H1 (cell line): ENCODE measurements at regions not wholly inside any gene's neighbourhood (a gene's known extent, or its start where the extent isn't known, plus 50 kb on each side); places are given as distances from the start of the nearest gene placed in this dataset.

Experiments used
- CTCF ChIA-PET: fragments of 300-600 bp; sonication (Branson Sonifier 250); formaldehyde crosslinking; loops from one replicate; lab custom pipeline; 2021; ENCODE audit not compliant: partially characterized antibody; lab: Charles Lee
- POLR2A ChIA-PET: fragments of 300-600 bp; sonication (Branson Sonifier 250); formaldehyde crosslinking; loops from one replicate; lab custom pipeline; 2021; ENCODE audit warnings: inconsistent platforms; ENCODE audit not compliant: partially characterized antibody; lab: Charles Lee
- DNase-seq, 2 experiments: peaks; one replicate each; pipeline versions ENCODE4 v3.0.0 to v3.0.0-alpha.2; 2010 to 2022; ENCODE audit warnings: low spot score in 2 of 2, low read depth in 1 of 2, mixed read lengths in 1 of 2
- FAIRE-seq: peaks from 2 replicates; lab custom pipeline; 2011; peaks lifted over from hg19 to GRCh38; lab: Jason Lieb, UNC
- H2AFZ ChIP-seq: 2 replicates; pipeline ENCODE4 v1.8.1; 2012; ENCODE audit warnings: low read length, inconsistent platforms
- H2AK5ac ChIP-seq: 2 replicates; pipeline ENCODE4 v1.6.1; 2013; ENCODE audit warnings: low read depth, low read length
- H2BK120ac ChIP-seq: replicated peaks from 2 replicates; pipeline ENCODE3; 2013; ENCODE audit warnings: low read depth, low read length, inconsistent platforms
- H2BK12ac ChIP-seq: 2 replicates; pipeline ENCODE4 v1.6.1; 2013; ENCODE audit warnings: low read depth, low read length
- H2BK15ac ChIP-seq: 2 replicates; pipeline ENCODE4 v1.6.1; 2013; ENCODE audit warnings: low read length
- H2BK20ac ChIP-seq: 2 replicates; pipeline ENCODE4 v1.6.1; 2013; ENCODE audit warnings: low read length
- H2BK5ac ChIP-seq: 2 replicates; pipeline ENCODE4 v1.6.1; 2013; ENCODE audit warnings: low read depth, low read length
- H3K14ac ChIP-seq: 2 replicates; pipeline ENCODE4 v1.6.1; 2013; ENCODE audit warnings: inconsistent platforms; ENCODE audit not compliant: insufficient read length
- H3K18ac ChIP-seq: 2 replicates; pipeline ENCODE4 v1.6.1; 2013; ENCODE audit warnings: low read length; ENCODE audit errors: extremely low read depth
- H3K23ac ChIP-seq: 2 replicates; pipeline ENCODE4 v1.6.1; 2013; ENCODE audit warnings: inconsistent platforms; ENCODE audit not compliant: insufficient read length
- H3K23me2 ChIP-seq: 2 replicates; pipeline ENCODE4 v1.6.1; 2013; ENCODE audit warnings: low read depth, low read length
- H3K27ac ChIP-seq: 2 replicates; pipeline ENCODE4 v1.6.1; 2011; ENCODE audit warnings: low read depth, low read length, inconsistent platforms
- H3K27me3 ChIP-seq, 4 experiments: replicated peaks in 1 of 4; 1 replicate in 1 of 4; 2 replicates in 3 of 4; pipeline versions ENCODE4 v1.6.1 to v1.8.1; 2011 to 2013; ENCODE audit warnings: low read length in 3 of 4, mild to moderate bottlenecking in 3 of 4, inconsistent platforms in 2 of 4, mixed read lengths in 2 of 4, moderate library complexity in 1 of 4; ENCODE audit not compliant: control insufficient read depth in 3 of 4, insufficient read depth in 3 of 4; ENCODE audit errors: extremely low read depth in 1 of 4
- H3K36me3 ChIP-seq, 4 experiments: 2 replicates each; pipeline versions ENCODE4 v1.6.1 to v1.8.1; 2011 to 2013; ENCODE audit warnings: mild to moderate bottlenecking in 4 of 4, low read length in 3 of 4, moderate library complexity in 2 of 4, control low read depth in 1 of 4, inconsistent platforms in 1 of 4; ENCODE audit not compliant: insufficient read depth in 4 of 4, control insufficient read depth in 2 of 4
- H3K4ac ChIP-seq: replicated peaks from 2 replicates; pipeline ENCODE3; 2013; ENCODE audit warnings: low read length, low read depth, mixed read lengths, inconsistent platforms; ENCODE audit not compliant: insufficient read length
- H3K4me1 ChIP-seq, 4 experiments: replicated peaks in 1 of 4; 1 replicate in 1 of 4; 2 replicates in 3 of 4; pipeline versions ENCODE4 v1.6.1 to v1.8.1; 2011 to 2013; ENCODE audit warnings: low read length in 3 of 4, inconsistent platforms in 2 of 4, mixed read lengths in 1 of 4; ENCODE audit not compliant: insufficient read depth in 4 of 4, control insufficient read depth in 3 of 4
- H3K4me2 ChIP-seq, 2 experiments: 2 replicates each; pipeline versions ENCODE4 v1.6.1 to v1.8.1; 2011 to 2013; ENCODE audit warnings: low read depth in 2 of 2, low read length in 2 of 2, control low read depth in 1 of 2, inconsistent platforms in 1 of 2, mild to moderate bottlenecking in 1 of 2; ENCODE audit not compliant: insufficient read depth in 1 of 2
- H3K4me3 ChIP-seq, 4 experiments: fragments of 200-600, 300-600 bp in 1 of 4; sonication (generic), shearing (Covaris generic), sonication (Bioruptor Twin) in 1 of 4; 2 replicates each; pipeline versions ENCODE4 v1.5.1 to v1.8.1; 2011 to 2016; ENCODE audit warnings: low read length in 4 of 4, low read depth in 3 of 4, control low read depth in 2 of 4, inconsistent platforms in 2 of 4, mild to moderate bottlenecking in 2 of 4, mixed read lengths in 1 of 4, moderate library complexity in 1 of 4; ENCODE audit not compliant: insufficient read depth in 2 of 4; ENCODE audit errors: extremely low read depth in 1 of 4
- H3K56ac ChIP-seq: replicated peaks from 2 replicates; pipeline ENCODE3; 2013; ENCODE audit warnings: low read depth, mild to moderate bottlenecking, mixed read lengths, low read length, inconsistent platforms; ENCODE audit not compliant: insufficient read length
- H3K79me1 ChIP-seq: 2 replicates; pipeline ENCODE4 v1.6.1; 2013; ENCODE audit warnings: low read depth, low read length, control low read depth
- H3K79me2 ChIP-seq, 2 experiments: 2 replicates each; pipeline versions ENCODE4 v1.6.1 to v1.8.1; 2012 to 2013; ENCODE audit warnings: low read length in 2 of 2, mild to moderate bottlenecking in 2 of 2, inconsistent platforms in 1 of 2; ENCODE audit not compliant: insufficient read depth in 2 of 2, control insufficient read depth in 1 of 2
- H3K9ac ChIP-seq, 4 experiments: replicated peaks in 1 of 4; 1 replicate in 1 of 4; 2 replicates in 3 of 4; pipeline versions ENCODE4 v1.6.1 to v1.8.1; 2011 to 2013; ENCODE audit warnings: low read depth in 3 of 4, low read length in 3 of 4, control low read depth in 2 of 4, mild to moderate bottlenecking in 2 of 4, moderate library complexity in 2 of 4, inconsistent platforms in 1 of 4; ENCODE audit errors: extremely low read depth in 1 of 4
- H3K9me3 ChIP-seq, 2 experiments: 2 replicates each; pipeline versions ENCODE4 v1.6.1 to v1.8.1; 2012 to 2013; ENCODE audit warnings: mild to moderate bottlenecking in 2 of 2, moderate library complexity in 2 of 2, control low read depth in 1 of 2, inconsistent platforms in 1 of 2, low read depth in 1 of 2, low read length in 1 of 2, mixed read lengths in 1 of 2; ENCODE audit not compliant: insufficient read depth in 2 of 2
- H4K20me1 ChIP-seq, 2 experiments: replicated peaks in 1 of 2; 2 replicates each; pipeline versions ENCODE3 to v1.8.1; 2011 to 2013; ENCODE audit warnings: inconsistent platforms in 2 of 2, low read length in 2 of 2, mild to moderate bottlenecking in 1 of 2; ENCODE audit not compliant: insufficient read depth in 2 of 2, control insufficient read depth in 1 of 2
- H4K5ac ChIP-seq: 2 replicates; pipeline ENCODE4 v1.6.1; 2013; ENCODE audit warnings: low read length, low read depth, mixed read lengths, inconsistent platforms; ENCODE audit not compliant: insufficient read length
- H4K8ac ChIP-seq: 2 replicates; pipeline ENCODE4 v1.8.0; 2013; ENCODE audit warnings: mild to moderate bottlenecking, moderate library complexity, low read length, inconsistent platforms; ENCODE audit not compliant: insufficient read depth; ENCODE audit errors: extremely low read depth
- H4K91ac ChIP-seq: replicated peaks from 2 replicates; pipeline ENCODE3; 2013; ENCODE audit warnings: low read length, mixed read lengths, inconsistent platforms; ENCODE audit not compliant: insufficient read length
- BACH1 ChIP-seq: IDR thresholded peaks from 2 replicates; pipeline ENCODE4 v1.6.1; 2012; ENCODE audit warnings: low read length, improper control_type of control experiment
- BRCA1 ChIP-seq: IDR thresholded peaks from 2 replicates; pipeline ENCODE4 v1.6.1; 2012; ENCODE audit warnings: low read depth, low read length, improper control_type of control experiment
- CHD2 ChIP-seq: IDR thresholded peaks from 2 replicates; pipeline ENCODE4 v1.6.1; 2012; ENCODE audit warnings: low read length, improper control_type of control experiment
- CTBP2 ChIP-seq: IDR thresholded peaks from 2 replicates; pipeline ENCODE4 v1.7.0; 2011; ENCODE audit warnings: borderline replicate concordance, mild to moderate bottlenecking, moderate library complexity, mixed read lengths, low read length; ENCODE audit not compliant: insufficient read depth, insufficient read length
- KDM1A ChIP-seq: fragments of 200-600, 300-600 bp; sonication (generic); IDR thresholded peaks from 2 replicates; pipeline ENCODE4 v1.7.1; 2016; ENCODE audit warnings: mild to moderate bottlenecking, low read length, borderline replicate concordance
- PHF8 ChIP-seq: fragments of 200-600 bp; sonication (generic); conservative IDR thresholded peaks from 2 replicates; pipeline ENCODE4 v1.7.1; 2012; ENCODE audit warnings: low read depth, mild to moderate bottlenecking, inconsistent platforms, low read length, moderate library complexity
- RAD21 ChIP-seq, 2 experiments: IDR thresholded peaks in 1 of 2; conservative IDR thresholded peaks in 1 of 2; 2 replicates each; pipeline ENCODE4 v1.6.1; 2011; ENCODE audit warnings: low read depth in 2 of 2, low read length in 2 of 2, improper control_type of control experiment in 1 of 2, inconsistent platforms in 1 of 2, mild to moderate bottlenecking in 1 of 2, moderate library complexity in 1 of 2
- RNF2 ChIP-seq: fragments of 200-900, 300-1000 bp; sonication (generic); IDR thresholded peaks from 2 replicates; pipeline ENCODE4 v1.7.1; 2016; ENCODE audit warnings: borderline replicate concordance, low read depth, mild to moderate bottlenecking, antibody characterized with exemption, low read length; ENCODE audit not compliant: poor library complexity, severe bottlenecking; ENCODE audit errors: missing control alignments
- SIN3A ChIP-seq, 2 experiments: IDR thresholded peaks in 1 of 2; conservative IDR thresholded peaks in 1 of 2; 2 replicates each; pipeline ENCODE4 v1.6.1; 2011 to 2012; ENCODE audit warnings: low read length in 2 of 2, improper control_type of control experiment in 1 of 2, low read depth in 1 of 2, mild to moderate bottlenecking in 1 of 2
- SIX5 ChIP-seq: IDR thresholded peaks from 2 replicates; pipeline ENCODE4 v1.6.1; 2011; ENCODE audit warnings: mild to moderate bottlenecking, low read depth, low read length
- SP4 ChIP-seq: IDR thresholded peaks from 2 replicates; pipeline ENCODE4 v1.6.1; 2012; ENCODE audit warnings: low read length, inconsistent platforms
- TBP ChIP-seq: IDR thresholded peaks from 2 replicates; pipeline ENCODE4 v1.6.1; 2011; ENCODE audit warnings: low read depth, low read length, improper control_type of control experiment
- TCF12 ChIP-seq: IDR thresholded peaks from 2 replicates; pipeline ENCODE4 v1.6.1; 2011; ENCODE audit warnings: low read depth, mild to moderate bottlenecking, low read length
- WGBS, 2 experiments: shearing (Covaris generic) in 1 of 2; methylation state at CpG; one replicate each; pipeline versions ENCODE4 v1.1.6 to v1.1.7; 2013 to 2015; ENCODE audit warnings: low lambda C conversion rate in 2 of 2, mixed read lengths in 2 of 2, inconsistent platforms in 1 of 2, low coverage in 1 of 2, missing lambda C conversion rate in 1 of 2; ENCODE audit not compliant: insufficient replicate concordance in 2 of 2, insufficient coverage in 1 of 2, insufficient read length in 1 of 2; ENCODE audit errors: extremely low coverage in 1 of 2, missing lambda C conversion rate in 1 of 2; 5-methylcytosine and 5-hydroxymethylcytosine counted together

GRCh38 chr10:29853913-29854312 lies 205.5 kb downstream of the JCAD start (continued):
- no peak for TF ChIP-seq BRCA1
- TF ChIP-seq, all 59 proteins: peak for 0

- no peak overlapping the region for H3K4me2 ChIP-seq
- no peak overlapping the region for H2BK20ac ChIP-seq
- no peak overlapping the region for H4K5ac ChIP-seq
- no peak for DNase-seq
- no peaks in the 10 kb centered on the region for H3K27me3 ChIP-seq
- H2AK5ac ChIP-seq, result no peak overlapping the region
- no peak overlapping the region for H3K56ac ChIP-seq
- H3K14ac ChIP-seq, result no peak overlapping the region
- CTCF ChIA-PET, result no interaction called here
- H3K79me1 ChIP-seq, result no peaks in the 10 kb centered on the region
- no peak overlapping the region for H2AFZ ChIP-seq
- no peaks in the 10 kb centered on the region for H3K9me3 ChIP-seq
- H3K23me2 ChIP-seq, result no peaks in the 10 kb centered on the region
- no peak overlapping the region for H2BK5ac ChIP-seq
- no peak overlapping the region for H4K8ac ChIP-seq
- no peak overlapping the region for H3K23ac ChIP-seq
- H3K4me1 ChIP-seq, result no peaks in the 10 kb centered on the region
- H3K9ac ChIP-seq, result no peak overlapping the region
- no peak overlapping the region for H3K27ac ChIP-seq
- no peak overlapping the region for H3K4me3 ChIP-seq
- no peak overlapping the region for H2BK120ac ChIP-seq
- no peak overlapping the region for H3K4ac ChIP-seq
- no peaks in the 10 kb centered on the region for H3K36me3 ChIP-seq
- no peak overlapping the region for H4K91ac ChIP-seq
- FAIRE-seq, result no peak
- no peak overlapping the region for H2BK15ac ChIP-seq
- H4K20me1 ChIP-seq, result no peaks in the 10 kb centered on the region
- POLR2A ChIA-PET, result no interaction called here
- H3K79me2 ChIP-seq, result no peaks in the 10 kb centered on the region
- no peak overlapping the region for H3K18ac ChIP-seq
- no peak overlapping the region for H2BK12ac ChIP-seq
- 91% methylated on average over 5 of the region's 5 CpGs; no CpG with 5 or more reads in 1 of the 2 experiments for WGBS, 2 experiments
- no peak for TF ChIP-seq TBP
- no peak for TF ChIP-seq TCF12
- no peak for TF ChIP-seq SIX5
- no peak for TF ChIP-seq PHF8
- no peak for TF ChIP-seq RNF2
- TF ChIP-seq BACH1, result no peak
- TF ChIP-seq SP4, result no peak
- no peak for TF ChIP-seq CTBP2
- no peak for TF ChIP-seq CHD2
- no peak for TF ChIP-seq RAD21 (IDR thresholded peaks at IDR 0.05 in 1 of 2, conservative IDR thresholded peaks at IDR 0.05 in 1 of 2; ENCODE audit: low read depth in 2 of 2, low read length in 2 of 2)
- TF ChIP-seq SIN3A (conservative IDR thresholded peaks at IDR 0.05 in 1 of 2, IDR thresholded peaks at IDR 0.05 in 1 of 2; ENCODE audit: low read depth in 1 of 2, low read length in 2 of 2), result no peak
- TF ChIP-seq KDM1A, result no peak
Observed at GRCh38 chr10:29851241-29851640, 208.1 kb downstream of the JCAD start.
